ENCODE measurements at regions not wholly inside any gene's neighbourhood (a gene's known extent, or its start where the extent isn't known, plus 50 kb on each side); places are given as distances from the start of the nearest gene placed in this dataset.

- Histone ChIP-seq H4K20me1 (ENCODE audit: insufficient read depth, poor library complexity, severe bottlenecking) (no peaks in the 10 kb centered on the region), H3K4me1 (ENCODE audit: insufficient read depth) (peaks cover 6% of the 10 kb centered on the region), H3K36me3 (replicated peaks; ENCODE audit: insufficient read depth, low read depth) (no peaks in the 10 kb centered on the region), H3K4me2 (peak overlapping the region; percentile 15), H2AFZ (no peak overlapping the region), H3K9me2 (replicated peaks; ENCODE audit: insufficient read depth) (no peaks in the 10 kb centered on the region), H3K79me2 (no peaks in the 10 kb centered on the region), H3K4me3 (no peak overlapping the region), H3K9me3 (ENCODE audit: low read depth) (no peaks in the 10 kb centered on the region), H3K27ac (peak overlapping the region; percentile 29), H3K27me3 (no peaks in the 10 kb centered on the region)
- DNase-seq (ENCODE audit: low spot score) = no peak
- TF ChIP-seq CTCF (IDR thresholded peaks at IDR 0.05; ENCODE audit: poor library complexity) = no peak
- TF ChIP-seq EZH2phosphoT487 (IDR thresholded peaks at IDR 0.05; ENCODE audit: low read depth, severe bottlenecking, unreplicated experiment) = no peak
- no peak for TF ChIP-seq EZH2 (IDR thresholded peaks at IDR 0.05; ENCODE audit: borderline replicate concordance)
- 73% methylated on average over 6 of the region's 6 CpGs for WGBS (ENCODE audit: low lambda C conversion rate, missing lambda C conversion rate)
Measured at GRCh38 chr12:18818579-18819268, 80.8 kb downstream of the CAPZA3 start.

- Histone ChIP-seq H3K9me3 (ENCODE audit: low read depth) (no peaks in the 10 kb centered on the region), H3K4me3 (no peak overlapping the region), H3K4me1 (ENCODE audit: insufficient read depth) (peaks cover 6% of the 10 kb centered on the region), H3K27ac (no peak overlapping the region), H3K9me2 (replicated peaks; ENCODE audit: insufficient read depth) (no peaks in the 10 kb centered on the region), H2AFZ (no peak overlapping the region), H3K4me2 (no peak overlapping the region), H3K27me3 (no peaks in the 10 kb centered on the region), H3K36me3 (replicated peaks; ENCODE audit: insufficient read depth, low read depth) (no peaks in the 10 kb centered on the region), H3K79me2 (no peaks in the 10 kb centered on the region), H4K20me1 (ENCODE audit: insufficient read depth, poor library complexity, severe bottlenecking) (no peaks in the 10 kb centered on the region)
- TF ChIP-seq EZH2 (IDR thresholded peaks at IDR 0.05; ENCODE audit: borderline replicate concordance) (no peak), CTCF (IDR thresholded peaks at IDR 0.05; ENCODE audit: poor library complexity) (no peak), EZH2phosphoT487 (IDR thresholded peaks at IDR 0.05; ENCODE audit: low read depth, severe bottlenecking, unreplicated experiment) (no peak)
- no peak for DNase-seq (ENCODE audit: low spot score)
- WGBS (ENCODE audit: low lambda C conversion rate, missing lambda C conversion rate) = 88% methylated on average over 7 of the region's 7 CpGs
Measured at GRCh38 chr12:18819484-18819883, 81.6 kb downstream of the CAPZA3 start.

- Histone ChIP-seq H3K79me2 (no peaks in the 10 kb centered on the region), H4K20me1 (ENCODE audit: insufficient read depth, poor library complexity, severe bottlenecking) (no peaks in the 10 kb centered on the region), H3K4me2 (no peak overlapping the region), H3K9me2 (replicated peaks; ENCODE audit: insufficient read depth) (no peaks in the 10 kb centered on the region), H3K9me3 (ENCODE audit: low read depth) (no peaks in the 10 kb centered on the region), H3K27me3 (no peaks in the 10 kb centered on the region), H2AFZ (no peak overlapping the region), H3K27ac (no peak overlapping the region), H3K4me1 (ENCODE audit: insufficient read depth) (peaks cover 5% of the 10 kb centered on the region), H3K36me3 (replicated peaks; ENCODE audit: insufficient read depth, low read depth) (no peaks in the 10 kb centered on the region), H3K4me3 (no peak overlapping the region)
- no peak for TF ChIP-seq CTCF (IDR thresholded peaks at IDR 0.05; ENCODE audit: poor library complexity)
- TF ChIP-seq EZH2phosphoT487 (IDR thresholded peaks at IDR 0.05; ENCODE audit: low read depth, severe bottlenecking, unreplicated experiment) = no peak
- no peak for TF ChIP-seq EZH2 (IDR thresholded peaks at IDR 0.05; ENCODE audit: borderline replicate concordance)
- WGBS (ENCODE audit: low lambda C conversion rate, missing lambda C conversion rate) = 100% methylated on average over 1 of the region's 1 CpG
- no peak for DNase-seq (ENCODE audit: low spot score)
Measured at GRCh38 chr12:18823461-18823860, 85.5 kb downstream of the CAPZA3 start.

All from hepatocyte (in vitro differentiated cells).